Head of caudate nucleus (tissue), 42 donors: ENCODE measurements at regions not wholly inside any gene's neighbourhood (a gene's known extent, or its start where the extent isn't known, plus 50 kb on each side); places are given as distances from the start of the nearest gene placed in this dataset.
A peak's percentile ranks its signal among the peaks of the same experiment; 100 is the strongest.

Experiments
- DNase-seq, 42 donors: peaks; one replicate each; pipeline versions ENCODE4 v3.0.0 to v3.0.0-alpha.2; 2020 to 2021; ENCODE audit warnings: mixed read lengths in 7 of 42
- intact Hi-C: fragments of 100-400 bp; cut with DNase I; formaldehyde crosslinking; loops from one replicate; pipeline ENCODE4 v1.15.0; 2022

DNA sequence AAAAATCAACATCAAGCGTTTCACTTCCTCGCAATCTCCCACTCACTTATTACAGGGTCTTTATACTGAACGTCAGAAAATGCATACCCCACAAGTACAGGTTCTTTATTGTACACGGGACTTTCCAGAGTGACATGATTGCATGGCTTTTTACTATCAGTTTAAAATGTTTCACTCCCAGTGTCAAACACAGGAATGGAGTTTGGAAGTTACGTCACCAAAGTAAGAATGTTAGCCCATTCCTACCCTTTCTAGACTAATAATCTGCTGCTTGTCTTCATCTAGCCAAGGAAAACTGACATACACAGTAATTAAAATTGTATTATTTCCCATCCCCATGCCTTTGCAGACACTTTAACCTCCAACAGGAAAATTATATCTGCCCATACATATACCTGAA lies 624.2 kb downstream of the BCL11B start:
- intact Hi-C loops = no loop called here
- DNase-seq = no peak

DNA sequence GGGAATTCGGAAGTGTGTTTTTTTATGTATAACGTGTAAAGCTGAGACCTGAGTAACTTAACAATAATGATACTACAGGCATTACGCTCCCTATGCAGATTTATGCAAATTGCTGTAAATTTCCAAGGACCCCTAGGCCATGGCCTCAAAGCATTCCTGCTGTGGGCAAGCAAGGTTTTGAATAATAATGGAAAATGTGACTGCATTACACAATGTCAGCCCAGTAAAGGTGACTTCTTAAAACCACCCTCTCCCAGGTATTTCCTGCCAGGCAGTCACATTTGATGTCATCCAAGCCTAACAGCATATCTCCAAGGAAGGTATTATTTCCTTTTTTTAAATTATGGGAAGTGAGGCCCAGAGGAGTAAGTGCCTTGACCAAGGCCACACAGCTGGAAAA lies 621.0 kb downstream of the BCL11B start:
- DNase-seq = no peak
- intact Hi-C loops = no loop called here

DNA sequence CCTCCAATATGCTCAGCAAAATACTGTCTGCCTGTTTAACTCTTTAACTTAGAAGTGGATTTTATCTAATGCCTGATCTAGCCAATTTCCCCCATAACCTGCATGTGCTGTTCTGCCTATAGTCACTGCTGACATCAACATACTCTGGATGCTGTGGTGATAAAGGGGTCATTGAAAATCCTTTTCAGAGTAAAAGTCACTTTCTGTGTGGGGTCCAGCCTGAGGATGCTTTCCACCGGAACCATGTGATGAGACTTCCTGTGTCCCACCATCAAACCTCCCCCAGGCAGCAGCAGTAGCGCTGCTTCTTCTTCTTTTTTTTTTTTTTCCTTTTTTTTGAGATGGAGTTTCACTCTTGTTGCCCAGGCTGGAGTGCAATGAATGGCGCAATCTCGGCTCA lies 607.0 kb downstream of the BCL11B start:
- no peak for DNase-seq
- intact Hi-C loops = no loop called here

DNA sequence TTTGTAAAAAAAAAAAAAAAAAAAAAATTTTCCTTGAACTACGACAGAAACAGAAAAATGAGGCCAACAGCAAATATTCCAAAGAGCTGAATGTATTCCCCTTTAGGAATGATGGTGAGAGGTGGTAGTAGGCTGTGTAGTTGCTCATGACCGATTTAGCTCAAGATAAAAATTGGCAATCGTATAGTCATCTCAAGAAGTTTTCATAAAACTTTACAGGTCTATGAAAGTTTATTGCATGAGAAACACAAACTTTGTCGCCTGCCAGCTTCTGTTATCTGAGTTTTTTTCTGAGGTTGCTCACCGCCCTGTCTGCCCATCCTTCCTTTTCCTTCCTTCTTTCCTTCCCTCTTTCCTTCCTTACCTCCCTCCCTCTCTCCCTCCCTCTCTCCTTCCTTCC lies 605.5 kb downstream of the BCL11B start:
- DNase-seq = no peak
- intact Hi-C loops = no loop called here

DNA sequence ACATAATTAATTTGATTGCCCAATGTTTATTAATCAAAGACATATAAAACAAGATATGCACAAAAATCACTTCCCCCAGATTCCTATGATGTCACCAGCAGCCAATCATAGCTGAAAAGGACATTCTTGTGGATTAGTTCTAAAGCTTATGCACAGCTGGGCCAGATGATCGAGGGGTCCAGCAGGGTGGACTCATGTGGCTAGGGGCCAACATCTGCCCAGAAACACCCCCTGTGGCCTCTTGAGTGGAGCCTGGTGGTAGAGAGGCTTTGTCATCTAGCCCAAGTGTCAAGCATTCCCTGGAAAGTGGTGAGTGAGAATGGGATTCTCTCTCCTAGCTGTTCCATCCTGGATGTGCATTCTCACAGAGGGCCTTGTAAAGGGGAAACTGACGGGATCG lies 590.0 kb downstream of the BCL11B start:
- intact Hi-C loops = no loop called here
- DNase-seq = no peak

DNA sequence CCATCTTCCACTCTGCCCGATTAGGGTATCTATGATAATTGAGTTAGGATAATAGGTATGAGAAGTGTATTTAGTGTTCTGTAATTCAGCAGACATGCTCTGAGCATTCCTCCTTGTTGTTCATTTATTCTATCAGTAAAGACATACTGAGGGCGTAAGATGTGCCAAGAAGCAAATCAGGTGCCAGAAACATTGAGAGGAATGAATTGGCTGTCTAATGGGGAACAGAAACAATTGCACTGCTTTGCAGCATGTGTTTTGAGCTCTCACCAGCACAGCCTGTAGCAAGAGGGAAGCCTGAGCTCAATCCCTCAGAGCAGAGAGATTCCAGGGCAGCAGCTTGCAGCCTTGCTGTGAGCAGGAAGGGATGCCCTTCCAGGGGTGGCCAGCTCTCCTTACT lies 589.3 kb downstream of the BCL11B start:
- intact Hi-C loops = no loop called here
- DNase-seq = peak in 10 of 42 donors; percentile 11 to 44 (median 24)

DNA sequence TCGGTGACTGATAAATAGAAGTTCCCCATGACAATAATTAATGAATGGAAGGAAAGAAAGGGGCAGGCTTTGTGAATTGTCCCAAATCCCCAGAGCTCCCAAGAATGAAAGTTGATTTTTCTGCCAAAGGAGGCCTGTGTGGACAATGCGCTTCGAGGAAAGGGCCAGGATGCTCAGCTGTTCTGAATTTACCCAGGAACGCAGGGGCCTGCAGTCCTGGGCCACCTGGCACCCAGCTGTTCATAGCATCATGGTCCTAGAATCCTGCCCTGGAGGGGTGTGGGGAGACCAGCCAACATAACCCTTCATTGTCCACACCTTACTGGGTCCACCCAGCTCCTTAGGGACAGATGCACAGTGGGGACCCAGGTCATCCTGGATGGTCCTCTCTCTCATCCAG lies 587.5 kb downstream of the BCL11B start:
- no peak for DNase-seq
- intact Hi-C loops = no loop called here

DNA sequence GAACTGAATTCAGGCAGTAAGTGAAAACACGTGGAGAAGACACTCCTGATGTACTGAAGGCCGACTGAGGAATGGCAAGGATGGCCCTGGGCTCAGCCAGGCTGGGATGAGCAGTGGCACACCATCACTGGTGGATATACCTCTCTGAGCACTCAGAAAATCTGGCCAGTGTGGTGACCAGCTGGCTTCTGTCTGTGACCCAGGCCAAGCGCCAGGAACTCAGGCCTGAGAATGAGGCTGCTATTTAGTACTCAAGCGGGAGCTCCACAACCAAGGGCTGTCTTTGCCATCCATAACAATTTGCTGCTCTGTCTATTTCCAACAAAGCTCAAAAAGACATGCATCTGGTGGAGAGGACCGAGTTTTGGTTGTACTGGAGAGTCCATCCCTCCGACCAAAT lies 586.3 kb downstream of the BCL11B start:
- intact Hi-C loops = no loop called here
- DNase-seq = peak in 25 of 42 donors; percentile 7 to 60 (median 28)

DNA sequence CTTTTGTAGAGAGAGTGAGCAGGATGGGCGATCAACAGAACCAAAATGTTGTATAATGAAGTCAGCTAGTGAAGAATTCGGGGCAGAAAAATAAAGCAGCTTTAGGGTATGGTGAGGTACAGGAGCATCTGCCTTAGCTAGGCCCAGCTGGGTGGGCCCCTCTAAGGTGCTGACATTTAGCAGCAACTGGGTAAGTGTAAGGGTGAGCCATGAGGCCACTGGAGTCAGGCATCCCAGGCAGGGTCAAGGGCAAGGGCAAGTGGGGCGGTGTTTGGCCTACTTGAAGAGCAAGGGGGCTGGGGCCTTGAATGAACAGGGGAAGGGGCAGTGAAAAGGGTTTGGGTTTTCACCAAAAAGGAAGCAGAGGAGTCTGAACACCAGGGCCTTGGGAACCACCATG lies 583.6 kb downstream of the BCL11B start:
- DNase-seq = no peak
- intact Hi-C loops = no loop called here

DNA sequence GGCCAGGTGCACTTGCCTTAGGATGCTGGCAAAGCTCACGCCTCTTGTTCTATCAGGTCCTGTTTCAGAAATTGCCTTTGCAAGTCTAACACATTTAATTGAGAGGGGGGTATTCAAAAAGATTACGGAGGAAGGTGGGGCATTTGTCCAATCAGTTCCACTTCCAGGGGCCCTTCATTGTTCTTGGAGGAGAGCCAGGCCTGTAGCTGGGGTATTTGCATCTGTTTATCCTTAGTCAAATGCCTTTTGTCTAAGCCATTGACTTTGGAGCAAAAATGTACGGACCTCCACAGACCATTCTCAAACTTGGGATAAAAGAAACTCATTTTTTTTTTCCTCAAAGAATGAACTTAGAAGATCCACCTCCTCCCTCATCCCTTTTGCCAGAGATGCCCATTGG lies 582.0 kb downstream of the BCL11B start:
- intact Hi-C loops = no loop called here
- no peak for DNase-seq

DNA sequence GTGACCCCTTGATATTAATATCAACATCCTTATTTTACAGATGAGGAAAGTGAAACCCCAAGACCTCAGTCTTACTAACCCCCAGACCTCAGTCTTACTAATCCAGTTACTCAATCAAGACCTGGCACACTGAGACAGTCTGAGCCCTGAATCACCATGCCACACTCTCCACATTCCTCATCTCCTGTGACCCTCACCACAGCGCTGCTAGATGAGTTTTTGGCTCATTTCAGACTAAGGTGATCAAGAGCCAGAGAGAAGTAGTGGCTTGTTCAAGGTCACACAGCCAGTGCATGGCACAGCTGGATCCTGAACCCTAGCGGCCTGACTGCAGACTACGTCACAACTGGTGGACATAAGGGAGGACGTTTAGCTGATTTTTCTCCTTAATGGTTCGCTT lies 579.2 kb downstream of the BCL11B start:
- no peak for DNase-seq
- intact Hi-C loops = no loop called here

DNA sequence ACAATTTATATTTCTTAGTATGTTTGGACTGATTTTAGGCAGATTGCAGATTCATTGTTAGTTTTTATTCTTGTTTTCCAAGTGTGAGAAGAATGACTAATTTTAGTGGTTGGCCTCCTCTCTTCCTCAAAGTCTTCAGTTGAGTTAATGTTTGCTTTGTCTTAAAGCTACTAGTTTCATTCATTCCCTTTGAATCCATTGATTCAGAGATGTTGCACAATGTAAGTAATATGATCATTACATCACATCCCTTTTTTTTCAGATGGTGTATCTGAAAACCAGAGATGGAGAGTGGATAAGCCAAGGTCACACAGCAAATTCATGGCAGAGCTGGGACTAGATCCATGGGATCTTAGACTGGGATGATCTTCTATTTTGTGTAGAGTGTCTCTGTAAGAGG lies 577.5 kb downstream of the BCL11B start:
- intact Hi-C loops = no loop called here
- DNase-seq = no peak

DNA sequence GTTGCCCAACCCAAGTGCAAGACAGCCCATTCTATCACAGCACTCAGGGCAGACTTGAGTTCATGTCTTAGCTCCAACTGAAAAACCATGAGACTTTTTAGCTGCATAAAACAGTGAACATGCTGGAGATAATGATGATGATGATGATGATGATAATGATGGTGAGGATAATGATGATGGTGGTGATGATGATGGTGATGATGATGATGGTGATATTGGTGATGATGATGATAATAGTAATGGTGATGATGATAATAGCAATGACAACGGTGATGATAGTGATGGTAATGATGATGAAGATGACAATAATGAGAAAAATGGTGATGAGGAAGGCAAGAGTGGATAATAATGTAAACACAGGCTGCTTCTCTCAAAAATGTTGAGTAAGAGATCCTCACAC lies 576.2 kb downstream of the BCL11B start:
- intact Hi-C loops = no loop called here
- DNase-seq = no peak

DNA sequence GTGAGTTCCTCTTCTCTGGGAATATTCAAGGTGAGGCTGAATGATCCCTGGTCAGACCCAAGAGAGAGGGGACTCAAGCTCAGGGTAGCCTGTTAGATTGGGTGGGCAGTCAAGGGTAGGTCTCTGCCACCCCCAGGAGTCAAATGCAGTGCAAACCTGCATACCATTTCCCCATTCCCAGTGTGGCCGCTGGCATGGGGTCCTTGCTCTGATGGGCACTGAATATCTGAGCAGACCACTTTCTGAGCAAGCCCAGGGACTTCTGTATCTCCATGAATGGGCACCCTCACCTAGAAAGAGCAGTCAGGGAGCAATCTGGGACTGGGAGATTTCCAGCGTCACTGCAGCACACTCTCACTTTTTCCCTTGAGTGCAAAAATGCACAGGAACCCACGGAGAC lies 573.7 kb downstream of the BCL11B start:
- peak in 1 of 42 donors; percentile 30 for DNase-seq
- intact Hi-C loops = no loop called here

DNA sequence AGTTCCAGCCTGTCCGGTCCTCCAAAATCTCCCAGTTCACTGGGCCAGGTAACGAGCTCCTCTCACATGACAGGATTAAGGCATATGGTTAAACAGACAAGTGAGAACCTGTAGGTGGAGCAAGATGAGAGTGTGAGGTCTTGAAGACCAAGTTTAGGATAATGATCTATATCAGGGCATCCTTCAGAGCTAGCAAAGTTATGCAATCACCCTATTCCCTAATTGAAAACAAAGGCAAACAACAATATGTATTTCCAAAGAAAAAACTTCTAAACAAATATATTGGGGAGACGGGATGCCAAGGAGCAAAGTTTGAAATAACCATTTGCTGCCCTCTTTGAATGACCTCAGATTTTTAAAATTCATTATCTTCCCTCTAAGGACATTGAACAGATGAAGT lies 571.2 kb downstream of the BCL11B start:
- DNase-seq = no peak
- intact Hi-C loops = no loop called here

DNA sequence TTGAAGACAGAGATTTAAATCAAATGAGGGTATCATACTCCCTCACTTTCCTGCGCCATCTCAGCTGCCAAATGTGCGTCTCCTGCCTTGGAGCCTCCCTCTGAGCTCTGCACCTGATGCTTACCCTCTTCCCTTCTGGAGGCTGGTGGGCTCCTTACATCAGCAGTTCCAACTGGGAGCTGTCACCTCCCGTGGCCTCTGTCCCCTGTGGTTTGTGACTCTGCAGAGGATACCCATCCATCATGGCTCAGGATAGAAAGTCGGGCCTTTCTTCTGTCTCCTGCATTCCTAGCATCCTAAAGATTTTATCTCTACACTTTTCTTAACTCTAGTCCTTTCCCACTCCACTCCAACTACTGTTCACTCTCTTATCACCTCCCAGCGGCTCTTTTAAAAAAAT lies 570.6 kb downstream of the BCL11B start:
- intact Hi-C loops = no loop called here
- DNase-seq = peak in 1 of 42 donors; percentile 29

DNA sequence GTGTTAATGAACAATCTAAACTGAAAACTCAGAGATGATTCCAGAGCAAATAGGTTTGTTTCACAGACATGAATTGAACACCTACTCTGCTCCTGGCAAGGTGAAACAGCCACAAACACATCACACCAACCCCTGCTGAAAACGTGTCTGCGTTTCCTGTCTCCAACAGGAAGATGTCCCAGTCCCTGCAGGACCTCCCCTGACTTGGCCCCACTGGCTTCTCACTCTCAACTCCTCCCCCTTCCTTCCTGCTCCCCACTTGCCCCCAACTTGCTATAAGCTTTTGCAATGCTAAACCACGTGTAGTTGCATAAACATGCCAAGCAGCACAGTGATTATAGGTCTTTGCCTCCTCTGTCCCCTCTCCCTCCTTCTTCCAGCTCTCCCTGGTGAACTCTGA lies 567.6 kb downstream of the BCL11B start:
- intact Hi-C loops = no loop called here
- DNase-seq = no peak

DNA sequence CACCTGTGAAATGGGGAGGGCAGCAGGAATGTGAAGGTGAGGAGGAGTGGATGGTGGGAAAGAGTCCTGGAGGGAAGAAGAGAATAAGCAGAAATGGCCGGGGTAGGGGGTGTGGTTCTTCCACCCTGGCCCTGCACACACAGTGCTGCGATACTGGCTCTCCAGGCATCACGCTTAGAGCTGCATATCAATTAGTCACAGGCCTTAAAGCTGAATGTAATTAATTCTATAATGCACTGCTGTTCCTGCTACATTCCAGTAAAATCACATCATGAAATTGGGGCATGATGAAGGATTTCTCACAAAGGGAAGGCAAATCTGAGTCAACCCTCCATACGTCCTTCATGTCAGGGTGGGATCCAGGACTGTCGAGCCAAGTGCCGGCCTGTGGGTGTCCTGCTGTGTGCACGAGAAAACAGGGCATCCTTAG lies 566.1 kb downstream of the BCL11B start:
- DNase-seq = no peak
- intact Hi-C loops = no loop called here

DNA sequence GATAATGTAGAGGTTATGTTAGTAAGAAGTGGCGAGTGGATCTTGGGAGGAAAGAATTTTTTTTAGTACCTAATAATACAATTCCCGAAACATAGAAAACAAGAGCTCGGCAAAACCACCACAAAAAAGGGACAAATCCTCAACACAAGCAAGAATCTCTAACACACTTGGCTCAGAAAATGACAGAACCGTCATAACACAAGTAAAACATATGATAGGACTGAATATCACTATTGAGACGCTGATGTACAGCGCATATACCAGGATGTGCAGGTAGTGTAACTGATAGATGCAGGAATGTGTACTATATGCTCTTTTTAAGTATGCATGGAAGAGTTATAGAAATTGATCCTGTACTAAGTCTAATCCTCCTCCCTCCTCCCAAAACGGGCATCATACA lies 564.5 kb downstream of the BCL11B start:
- intact Hi-C loops = no loop called here

DNA sequence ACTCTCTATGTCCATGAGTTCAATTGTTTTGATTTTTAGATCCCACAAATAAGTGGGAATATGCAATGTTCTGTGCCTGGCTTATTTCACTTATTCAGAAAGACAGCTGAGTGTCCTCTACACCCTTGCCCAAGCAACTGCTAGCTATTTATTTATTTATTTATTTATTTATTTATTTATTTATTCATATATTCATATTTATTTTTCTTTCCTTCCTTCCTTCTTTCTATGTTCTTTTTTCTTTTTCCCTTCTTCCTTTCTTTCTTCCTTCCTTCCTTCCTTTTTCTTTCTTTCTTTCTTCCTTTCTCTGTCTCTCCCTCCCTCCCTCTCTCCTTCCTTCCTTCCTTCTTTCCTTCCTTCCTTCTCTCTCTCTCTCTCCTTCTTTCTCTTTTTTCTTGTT lies 563.4 kb downstream of the BCL11B start:
- DNase-seq = no peak
- intact Hi-C loops = no loop called here

More for the DNA sequence above, 564.5 kb downstream of the BCL11B start:
- no peak for DNase-seq

DNA sequence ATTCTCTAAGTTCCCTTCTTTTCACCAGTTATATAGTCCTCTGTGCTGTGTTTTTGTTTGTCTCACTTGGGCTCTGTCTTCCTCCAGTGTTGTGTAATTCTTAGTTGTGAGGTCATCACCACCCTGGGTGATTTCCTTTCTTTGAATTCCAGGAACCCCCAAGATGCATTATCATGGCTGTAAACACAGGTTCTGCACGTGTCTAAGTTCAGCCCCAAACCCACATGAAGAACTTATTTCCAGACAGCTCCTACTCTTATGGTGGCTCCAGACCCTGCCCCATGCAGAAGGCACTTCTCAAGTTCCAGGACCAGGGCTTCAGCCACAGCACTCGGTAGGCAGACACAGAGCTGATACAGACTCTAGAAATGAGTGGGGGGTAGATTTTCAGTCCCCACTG lies 560.5 kb downstream of the BCL11B start:
- intact Hi-C loops = no loop called here
- DNase-seq = no peak

DNA sequence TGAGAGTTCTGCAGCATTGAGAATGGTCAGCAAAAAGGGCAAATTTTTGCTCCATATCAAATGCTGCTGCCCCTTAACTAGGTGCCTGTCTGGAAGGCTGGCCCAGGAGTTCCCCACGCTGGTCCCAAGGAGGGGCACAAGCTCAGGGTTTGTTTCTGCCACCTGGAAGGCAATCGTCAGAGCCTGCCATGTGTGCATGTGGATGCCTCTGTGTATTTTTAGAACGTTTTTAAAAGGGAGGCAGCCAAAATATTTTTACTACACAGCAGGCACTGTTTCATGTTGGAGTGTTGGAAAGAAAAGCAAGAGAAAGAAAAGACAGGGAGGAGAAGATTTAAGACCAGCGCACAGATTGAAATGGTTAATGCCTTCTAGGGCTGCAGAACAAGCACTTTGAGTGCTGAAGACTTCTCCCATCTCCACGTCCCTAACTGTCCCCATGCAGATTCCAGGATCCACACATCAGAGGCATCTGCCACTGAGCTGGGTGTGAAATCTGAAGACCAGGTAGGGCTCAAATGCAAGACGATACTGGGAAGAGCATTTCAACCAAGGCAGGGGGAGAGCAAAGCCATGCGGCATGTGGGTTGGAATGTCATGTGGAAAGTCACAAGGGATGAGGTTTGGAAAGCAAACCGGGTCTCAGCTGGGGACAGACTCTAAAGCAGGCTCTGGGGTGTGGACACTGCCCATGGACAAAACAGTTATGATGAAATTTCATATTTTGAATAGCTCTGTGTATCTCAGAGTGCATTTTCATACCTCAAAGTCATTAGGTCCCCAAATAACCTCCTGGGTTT lies 557.2 kb downstream of the BCL11B start:
- DNase-seq = no peak
- intact Hi-C loops = no loop called here
